Lower leg skin (tissue), 3 donors: ENCODE measurements at regions not wholly inside any gene's neighbourhood (a gene's known extent, or its start where the extent isn't known, plus 50 kb on each side); places are given as distances from the start of the nearest gene placed in this dataset.

Experiments used
- POLR2A ChIP-seq, 2 donors: fragments of 450-650 bp; IDR thresholded peaks; one replicate each; pipeline ENCODE4 v1.6.1; 2016 to 2017; ENCODE audit warnings: antibody characterized with exemption in 2 of 2, mild to moderate bottlenecking in 1 of 2, moderate library complexity in 1 of 2
- TF ChIP-seq, protein P1 (sequence below), 3 donors: fragments of 450-650 bp; IDR thresholded peaks; one replicate each; pipeline ENCODE4 v1.5.1; 2016; ENCODE audit warnings: antibody characterized with exemption in 3 of 3, mild to moderate bottlenecking in 3 of 3, moderate library complexity in 2 of 3

DNA sequence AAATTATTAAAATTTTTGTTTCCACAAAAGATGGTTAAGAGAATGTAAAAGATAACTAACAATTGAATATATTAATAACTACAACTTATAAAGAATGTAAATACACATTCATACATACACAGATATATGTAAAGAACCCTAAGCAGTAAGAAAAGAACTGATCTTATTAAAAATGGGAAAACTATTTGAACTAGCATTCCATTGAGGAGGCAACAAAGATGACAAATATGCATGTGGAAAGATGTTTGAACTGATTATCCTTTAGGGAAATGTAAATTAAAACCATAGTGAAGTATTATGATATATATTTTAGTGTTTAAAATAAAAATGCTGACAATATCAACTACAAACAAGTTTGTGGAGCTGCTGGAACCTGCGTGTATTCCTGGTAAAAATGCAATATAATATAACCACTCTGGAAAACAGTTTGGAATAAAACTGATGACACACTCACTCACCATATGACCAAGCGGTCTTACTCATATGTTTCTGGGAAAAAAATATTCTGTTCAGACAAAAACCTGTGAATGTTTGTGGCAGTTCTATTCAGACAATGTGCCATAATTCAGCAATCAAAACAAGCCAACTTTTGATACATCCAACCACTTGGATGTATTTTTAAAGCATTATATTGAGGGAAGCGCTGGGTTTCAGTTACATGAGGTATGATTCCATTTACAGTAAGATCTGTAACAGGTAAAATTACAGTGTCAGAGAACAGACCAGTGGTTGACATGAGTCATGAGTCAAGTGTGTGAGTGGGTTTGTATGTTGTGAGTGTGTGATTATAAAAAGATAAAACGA, 694.4 kb upstream of the SLITRK5 start:
- TF ChIP-seq, protein P1, sequence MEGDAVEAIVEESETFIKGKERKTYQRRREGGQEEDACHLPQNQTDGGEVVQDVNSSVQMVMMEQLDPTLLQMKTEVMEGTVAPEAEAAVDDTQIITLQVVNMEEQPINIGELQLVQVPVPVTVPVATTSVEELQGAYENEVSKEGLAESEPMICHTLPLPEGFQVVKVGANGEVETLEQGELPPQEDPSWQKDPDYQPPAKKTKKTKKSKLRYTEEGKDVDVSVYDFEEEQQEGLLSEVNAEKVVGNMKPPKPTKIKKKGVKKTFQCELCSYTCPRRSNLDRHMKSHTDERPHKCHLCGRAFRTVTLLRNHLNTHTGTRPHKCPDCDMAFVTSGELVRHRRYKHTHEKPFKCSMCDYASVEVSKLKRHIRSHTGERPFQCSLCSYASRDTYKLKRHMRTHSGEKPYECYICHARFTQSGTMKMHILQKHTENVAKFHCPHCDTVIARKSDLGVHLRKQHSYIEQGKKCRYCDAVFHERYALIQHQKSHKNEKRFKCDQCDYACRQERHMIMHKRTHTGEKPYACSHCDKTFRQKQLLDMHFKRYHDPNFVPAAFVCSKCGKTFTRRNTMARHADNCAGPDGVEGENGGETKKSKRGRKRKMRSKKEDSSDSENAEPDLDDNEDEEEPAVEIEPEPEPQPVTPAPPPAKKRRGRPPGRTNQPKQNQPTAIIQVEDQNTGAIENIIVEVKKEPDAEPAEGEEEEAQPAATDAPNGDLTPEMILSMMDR (IDR thresholded peaks at IDR 0.05) = no peak
- TF ChIP-seq POLR2A (IDR thresholded peaks at IDR 0.05) = no peak
